GM12878 (cell line): ENCODE measurements at regions not wholly inside any gene's neighbourhood (a gene's known extent, or its start where the extent isn't known, plus 50 kb on each side); places are given as distances from the start of the nearest gene placed in this dataset.

Experiments
- ATAC-seq: fragments of 200-7000 bp; cut with Tn5 transposase; 3 replicates; pipeline ENCODE4 v1.9.1; 2020; ENCODE audit warnings: mild to moderate bottlenecking, moderate library complexity
- BruUV-seq: library from RNA; stranded (reverse); fragments of 400-500 nt; replicated peaks from 2 replicates; lab custom pipeline; 2021; lab: Mats Ljungman, UMichigan
- CTCF ChIA-PET: fragments of 300-600 bp; sonication (Branson Sonifier 250); formaldehyde crosslinking; extraction: SDS; loops from one replicate; lab custom pipeline; 2021; ENCODE audit warnings: inconsistent platforms; lab: Yijun Ruan, JAX
- POLR2A ChIA-PET: fragments of 350-600 bp; formaldehyde crosslinking; extraction: SDS; loops from one replicate; lab custom pipeline; 2021; ENCODE audit warnings: inconsistent platforms; lab: Charles Lee
- RAD21 ChIA-PET: fragments of 300-600 bp; sonication (Branson Sonifier 250); formaldehyde crosslinking; loops from one replicate; lab custom pipeline; 2023; ENCODE audit warnings: antibody characterized with exemption; ENCODE audit not compliant: unreplicated experiment; lab: Charles Lee
- SMC1A ChIA-PET: fragments of 300-600 bp; sonication (Branson Sonifier 250); formaldehyde crosslinking; loops from one replicate; lab custom pipeline; 2023; ENCODE audit not compliant: unreplicated experiment, uncharacterized antibody; lab: Charles Lee
- DNase-seq: peaks from one replicate; pipeline ENCODE4 v3.0.0-alpha.2; 2011; ENCODE audit warnings: low read depth, low spot score
- FAIRE-seq: peaks from 3 replicates; lab custom pipeline; 2011; peaks lifted over from hg19 to GRCh38; lab: Jason Lieb, UNC
- H2AFZ ChIP-seq: 2 replicates; pipeline ENCODE4 v1.6.0; 2011; ENCODE audit warnings: low read depth, low read length, control low read depth; ENCODE audit not compliant: control insufficient read depth
- H3K27ac ChIP-seq: 2 replicates; pipeline ENCODE4 v1.5.1; 2011; ENCODE audit warnings: control low read depth; ENCODE audit not compliant: control insufficient read depth, insufficient read depth
- H3K27me3 ChIP-seq, 2 experiments: replicated peaks in 1 of 2; 2 replicates each; pipeline versions ENCODE4 v1.6.0 to v1.6.1; 2011; ENCODE audit warnings: low read length in 1 of 2; ENCODE audit not compliant: control insufficient read depth in 2 of 2, insufficient read depth in 2 of 2
- H3K36me3 ChIP-seq, 2 experiments: 2 replicates each; pipeline ENCODE4 v1.5.1; 2011; ENCODE audit warnings: low read length in 1 of 2; ENCODE audit not compliant: control insufficient read depth in 2 of 2, insufficient read depth in 2 of 2
- H3K4me1 ChIP-seq: 2 replicates; pipeline ENCODE4 v1.6.1; 2011; ENCODE audit warnings: mild to moderate bottlenecking, low read length, moderate library complexity, mixed read lengths; ENCODE audit not compliant: control insufficient read depth, insufficient read depth
- H3K4me2 ChIP-seq: 2 replicates; pipeline ENCODE4 v1.6.0; 2011; ENCODE audit warnings: control low read depth; ENCODE audit not compliant: control insufficient read depth, insufficient read depth
- H3K4me3 ChIP-seq: fragments of 200-600 bp; sonication (generic); 2 replicates; pipeline ENCODE4 v1.5.1; 2016
- H3K79me2 ChIP-seq: 2 replicates; pipeline ENCODE4 v1.6.0; 2011; ENCODE audit warnings: low read length; ENCODE audit not compliant: control insufficient read depth, insufficient read depth
- H3K9ac ChIP-seq: 2 replicates; pipeline ENCODE4 v1.8.0; 2011; ENCODE audit warnings: low read length, control low read depth, mixed read lengths; ENCODE audit not compliant: control insufficient read depth, insufficient read depth
- H3K9me3 ChIP-seq: replicated peaks from 3 replicates; pipeline ENCODE4 v1.5.1; 2011; ENCODE audit warnings: mild to moderate bottlenecking, low read length; ENCODE audit not compliant: control insufficient read depth, insufficient read depth
- H4K20me1 ChIP-seq: 2 replicates; pipeline ENCODE4 v1.6.0; 2011; ENCODE audit not compliant: control insufficient read depth, insufficient read depth
- E4F1 ChIP-seq: fragments of 450-650 bp; IDR thresholded peaks from 2 replicates; pipeline ENCODE4 v1.6.1; 2018; ENCODE audit warnings: borderline replicate concordance, mild to moderate bottlenecking; ENCODE audit not compliant: partially characterized antibody
- HDGF ChIP-seq: fragments of 450-650 bp; IDR thresholded peaks from 2 replicates; pipeline ENCODE4 v1.6.1; 2016; ENCODE audit warnings: antibody characterized with exemption
- JUNB ChIP-seq: IDR thresholded peaks from 2 replicates; pipeline ENCODE4 v1.6.1; 2016; ENCODE audit warnings: antibody characterized with exemption, mild to moderate bottlenecking
- KDM1A ChIP-seq: fragments of 200-600 bp; sonication (generic); IDR thresholded peaks from 2 replicates; pipeline ENCODE4 v1.6.1; 2016; ENCODE audit warnings: borderline replicate concordance
- NBN ChIP-seq: fragments of 450-650 bp; IDR thresholded peaks from 2 replicates; pipeline ENCODE4 v1.6.1; 2016
- PAX8 ChIP-seq: fragments of 450-650 bp; IDR thresholded peaks from 2 replicates; pipeline ENCODE4 v1.6.1; 2017; ENCODE audit warnings: mild to moderate bottlenecking, moderate library complexity
- RCOR1 ChIP-seq: conservative IDR thresholded peaks from 2 replicates; pipeline ENCODE4 v1.6.1; 2012; ENCODE audit warnings: low read depth, low read length, improper control_type of control experiment
- TCF12 ChIP-seq: IDR thresholded peaks from 2 replicates; pipeline ENCODE4 v1.6.1; 2011; ENCODE audit warnings: low read depth, mild to moderate bottlenecking, low read length
- WRNIP1 ChIP-seq: IDR thresholded peaks from 2 replicates; pipeline ENCODE4 v1.6.1; 2011; ENCODE audit warnings: low read depth, low read length, improper control_type of control experiment, borderline replicate concordance
- ZNF274 ChIP-seq: IDR thresholded peaks from one replicate; pipeline ENCODE4 v1.8.0; 2011; ENCODE audit not compliant: insufficient read length, insufficient read depth
- ZNF592 ChIP-seq: fragments of 450-650 bp; IDR thresholded peaks from 2 replicates; pipeline ENCODE4 v1.6.1; 2017; ENCODE audit warnings: mild to moderate bottlenecking, moderate library complexity
- WGBS: methylation state at CpG from one replicate; pipeline ENCODE4 v1.1.6; 2016; ENCODE audit warnings: low lambda C conversion rate; ENCODE audit not compliant: insufficient replicate concordance, insufficient coverage; ENCODE audit errors: missing lambda C conversion rate; 5-methylcytosine and 5-hydroxymethylcytosine counted together
- in situ Hi-C: fragments of 300-500 bp; cut with MboI; formaldehyde crosslinking; loops from 9 replicates; pipeline ENCODE4 v1.14.3; 2018; ENCODE audit warnings: mixed read lengths
- intact Hi-C: fragments of 100-400 bp; cut with micrococcal nuclease; formaldehyde crosslinking; loops from one replicate; pipeline ENCODE4 v1.14.2; 2022; ENCODE audit not compliant: unreplicated experiment

- Histone ChIP-seq H3K9ac (no peak overlapping the region), H3K27me3 (no peaks in the 10 kb centered on the region; a peak in 1 of 4 replicates), H3K4me1 (no peaks in the 10 kb centered on the region), H4K20me1 (no peaks in the 10 kb centered on the region), H3K4me2 (no peak overlapping the region), H3K27ac (no peak overlapping the region), H3K4me3 (no peak overlapping the region), H3K79me2 (no peaks in the 10 kb centered on the region), H3K9me3 (no peaks in the 10 kb centered on the region), H2AFZ (no peak overlapping the region), H3K36me3 (no peaks in the 10 kb centered on the region)
- TF ChIP-seq NBN (no peak), PAX8 (no peak), WRNIP1 (no peak), KDM1A (no peak), RCOR1 (no peak)
- ChIA-PET POLR2A (no interaction called here), CTCF (no interaction called here), SMC1A (no interaction called here), RAD21 (no interaction called here)
- intact Hi-C loops, result no loop called here
- in situ Hi-C loops, result no loop called here
- ATAC-seq, result no peak
- 0% methylated on average over 6 of the region's 6 CpGs for WGBS
- FAIRE-seq, result no peak
- no peak for DNase-seq
- BruUV-seq, result no TSS peak
Measured at GRCh38 chr22:27440304-27440865, 361.2 kb downstream of the MN1 start.

GRCh38 chr22:27441706-27442475 is 359.7 kb downstream of the MN1 start:
- no TSS peak for BruUV-seq
- no peak overlapping the region for H3K27ac ChIP-seq
- H3K4me3 ChIP-seq, result no peak overlapping the region
- ATAC-seq, result no peak
- intact Hi-C loops, result no loop called here
- H4K20me1 ChIP-seq, result no peaks in the 10 kb centered on the region
- H3K4me1 ChIP-seq, result no peaks in the 10 kb centered on the region
- SMC1A ChIA-PET, result no interaction called here
- 25% methylated on average over 22 of the region's 22 CpGs for WGBS
- POLR2A ChIA-PET, result no interaction called here
- no peaks in the 10 kb centered on the region for H3K9me3 ChIP-seq
- no peak for DNase-seq
- RAD21 ChIA-PET, result no interaction called here
- no peaks in the 10 kb centered on the region for H3K36me3 ChIP-seq
- H2AFZ ChIP-seq, result no peak overlapping the region
- H3K27me3 ChIP-seq, result no peaks in the 10 kb centered on the region; a peak in 1 of 4 replicates
- CTCF ChIA-PET, result no interaction called here
- in situ Hi-C loops, result no loop called here
- no peaks in the 10 kb centered on the region for H3K79me2 ChIP-seq
- no peak overlapping the region for H3K9ac ChIP-seq
- H3K4me2 ChIP-seq, result no peak overlapping the region
- FAIRE-seq, result no peak
- TF ChIP-seq JUNB, result no peak
- TF ChIP-seq ZNF274, result no peak
- TF ChIP-seq TCF12, result no peak
- no peak for TF ChIP-seq ZNF592
- no peak for TF ChIP-seq HDGF
- TF ChIP-seq WRNIP1, result no peak
- TF ChIP-seq E4F1, result no peak
